ENCODE measurements at regions not wholly inside any gene's neighbourhood (a gene's known extent, or its start where the extent isn't known, plus 50 kb on each side); places are given as distances from the start of the nearest gene placed in this dataset.

GRCh38 chr2:220277445-220277975 lies 650.1 kb downstream of the SLC4A3 start:
- TF ChIP-seq PBX3 (CRISPR knock-in tag; IDR thresholded peaks at IDR 0.05) (no peak), MYNN (tag by site-specific recombination; IDR thresholded peaks at IDR 0.05; ENCODE audit: borderline replicate concordance) (no peak), CTCF (tag by site-specific recombination; IDR thresholded peaks at IDR 0.05) (no peak), ZFP37 (tag by site-specific recombination; IDR thresholded peaks at IDR 0.05) (no peak), REST (tag by site-specific recombination; IDR thresholded peaks at IDR 0.05) (no peak), MEIS1 (CRISPR knock-in tag; IDR thresholded peaks at IDR 0.05; ENCODE audit: borderline replicate concordance) (no peak), ZNF530 (tag by site-specific recombination; IDR thresholded peaks at IDR 0.05; ENCODE audit: low read depth) (no peak), ZNF157 (tag by site-specific recombination; IDR thresholded peaks at IDR 0.05) (no peak), ZNF521 (tag by site-specific recombination; IDR thresholded peaks at IDR 0.05) (no peak), TCF7L2 (IDR thresholded peaks at IDR 0.05; ENCODE audit: borderline replicate concordance, low read depth, low read length) (no peak), ZBTB10 (tag by site-specific recombination; IDR thresholded peaks at IDR 0.05) (no peak), PRDM10 (tag by site-specific recombination; IDR thresholded peaks at IDR 0.05) (no peak), ZNF10 (tag by site-specific recombination; IDR thresholded peaks at IDR 0.05) (no peak)
